GM21390 (cell line): ENCODE measurements at regions not wholly inside any gene's neighbourhood (a gene's known extent, or its start where the extent isn't known, plus 50 kb on each side); places are given as distances from the start of the nearest gene placed in this dataset.

Source experiments
- ATAC-seq: cut with Tn5 transposase; IDR thresholded peaks from one replicate; pipeline ENCODE4 v1.9.1; 2021; ENCODE audit not compliant: unreplicated experiment

DNA sequence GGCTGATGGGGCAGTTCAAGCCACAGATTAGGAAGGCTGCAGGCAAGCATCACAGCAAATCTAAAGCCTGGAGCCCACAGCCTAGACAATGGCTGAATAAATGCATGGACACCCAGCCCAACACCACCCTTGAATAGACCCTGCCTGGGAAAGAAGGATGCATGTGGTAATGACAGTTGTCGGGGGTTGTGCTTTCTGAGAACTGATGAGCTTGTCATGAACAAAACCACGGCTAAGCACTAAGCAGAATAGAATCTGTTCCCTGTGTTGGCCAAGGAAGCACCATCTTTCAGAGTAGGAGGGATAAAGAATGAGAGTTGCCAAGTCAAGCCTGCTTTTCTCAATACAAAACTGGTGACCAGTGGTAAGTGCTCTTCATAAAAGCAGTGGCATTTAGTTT, 66.1 kb upstream of the JCAD start:
- no peak for ATAC-seq

DNA sequence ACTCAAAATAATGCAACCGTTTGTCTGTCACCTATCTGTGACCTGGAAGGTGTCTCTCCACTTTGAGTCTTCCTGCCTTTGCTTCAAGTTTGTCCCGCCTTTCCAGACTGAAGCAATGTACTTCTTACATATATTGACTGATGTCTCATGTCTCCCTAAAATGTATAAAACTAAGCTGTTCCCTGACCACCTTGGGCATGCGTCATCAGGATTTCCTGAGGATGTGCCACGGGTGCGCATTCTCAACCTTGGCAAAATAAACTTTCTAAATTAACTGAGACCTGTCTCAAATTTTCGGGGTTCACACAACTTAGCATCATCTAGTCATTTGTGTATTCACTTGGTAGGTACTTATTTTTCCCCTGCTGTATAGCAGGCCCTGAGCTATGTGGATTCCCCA, 65.3 kb upstream of the JCAD start:
- no peak for ATAC-seq

DNA sequence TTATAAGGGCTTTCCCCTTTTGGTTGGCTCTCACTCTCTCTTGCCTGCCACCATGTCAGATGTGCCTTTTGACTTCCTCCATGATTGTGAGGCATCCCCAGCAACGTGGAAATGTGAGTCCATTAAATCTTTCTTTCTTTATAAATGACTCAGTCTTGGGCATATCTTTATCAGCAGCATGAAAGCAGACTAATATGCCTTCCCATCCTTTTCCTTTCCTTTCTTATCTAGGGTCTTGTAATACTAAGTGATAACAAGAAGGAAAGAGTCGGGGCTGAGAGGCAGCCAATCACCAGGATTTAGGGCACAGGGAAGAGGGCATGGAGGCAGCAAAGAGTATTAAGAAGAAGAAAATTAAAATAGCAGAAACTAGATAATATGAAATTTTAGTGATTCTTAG, 62.0 kb upstream of the JCAD start:
- no peak for ATAC-seq

DNA sequence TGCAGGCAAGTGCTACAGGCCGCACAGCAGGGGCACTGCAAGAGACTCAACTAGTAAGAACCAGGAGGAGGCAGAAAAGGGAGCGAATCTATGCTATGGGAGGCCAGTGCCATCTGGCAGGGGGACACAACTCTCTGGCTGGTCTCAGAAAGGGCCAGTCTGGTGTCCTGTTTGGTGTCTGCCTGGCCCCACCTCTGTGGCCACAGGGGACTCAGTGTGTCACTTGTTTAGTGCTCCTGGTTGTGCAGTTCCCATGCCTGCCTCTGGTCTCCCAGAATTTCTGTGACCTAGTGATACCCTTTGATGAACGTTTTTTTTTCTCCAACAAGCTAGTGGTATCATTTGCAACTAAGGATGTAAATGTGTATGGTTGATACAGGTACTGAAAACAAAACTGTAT, 59.2 kb upstream of the JCAD start:
- no peak for ATAC-seq

DNA sequence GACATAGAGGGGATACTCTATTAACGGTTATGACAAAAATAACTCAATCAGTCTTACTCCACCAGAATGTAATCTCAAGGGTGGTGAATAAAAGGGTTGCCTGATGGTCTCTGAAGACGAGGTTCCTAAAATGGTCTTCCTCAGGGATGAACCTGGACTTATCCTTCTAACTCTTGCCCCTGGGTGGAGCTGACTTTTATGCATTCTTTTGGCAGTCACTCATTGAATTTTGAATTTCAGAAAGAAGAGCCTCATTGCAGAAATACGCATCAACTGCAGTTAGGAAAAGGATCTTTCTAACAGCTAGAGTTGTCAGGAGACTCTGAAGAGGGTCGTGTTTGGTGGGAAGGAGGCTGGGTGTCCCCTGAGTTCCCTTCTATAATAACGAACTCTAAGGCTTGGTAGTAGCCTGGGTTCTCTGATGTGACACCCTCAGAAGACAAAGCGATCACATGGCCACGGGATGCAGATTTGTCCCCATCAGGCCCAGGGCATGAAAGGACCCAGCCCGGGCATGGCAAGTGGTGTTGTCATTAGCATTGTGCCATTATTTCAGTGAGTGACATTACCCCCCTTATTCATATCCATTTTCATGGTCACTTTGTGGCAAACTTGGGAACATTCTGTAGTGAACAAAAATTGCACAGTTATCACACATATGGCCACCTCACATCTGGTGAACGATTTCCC, 58.6 kb upstream of the JCAD start:
- ATAC-seq: no peak

DNA sequence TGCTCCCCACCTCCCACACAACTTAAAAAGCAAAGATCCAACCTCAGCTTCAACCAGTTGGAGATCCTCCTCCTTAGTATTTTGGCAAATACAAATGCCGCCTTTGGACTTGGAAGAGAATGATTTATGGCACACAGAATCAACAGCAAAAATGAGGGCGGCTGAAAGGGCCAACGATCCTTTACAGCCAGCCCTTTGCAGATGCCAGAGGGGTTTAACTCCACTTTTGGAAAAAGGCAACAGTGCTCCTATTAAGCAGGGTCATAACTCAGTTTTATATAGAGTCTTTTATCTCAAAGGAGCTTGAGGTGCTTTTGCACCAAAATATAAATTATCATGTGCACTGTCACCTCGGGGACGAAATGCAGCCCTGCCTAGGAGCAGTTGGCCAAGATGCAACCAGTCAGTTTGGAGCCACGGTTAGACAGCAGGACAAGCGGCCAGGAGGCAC, 56.7 kb upstream of the JCAD start:
- ATAC-seq: no peak

DNA sequence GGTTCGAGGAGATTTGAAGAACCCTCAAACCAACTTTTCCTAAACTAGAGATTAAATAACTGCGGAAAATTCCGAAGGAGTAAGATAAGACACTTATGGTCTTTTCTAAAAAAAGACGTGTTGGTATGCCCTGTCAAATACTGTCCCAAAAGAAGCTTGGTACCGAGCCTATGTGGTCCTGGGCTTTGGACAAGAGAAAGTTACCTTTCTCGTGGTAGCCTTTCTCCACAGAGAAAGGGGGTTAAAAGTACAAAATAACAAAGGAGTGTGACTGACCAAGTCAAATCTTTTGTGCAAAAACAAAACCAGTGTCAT, 56.2 kb upstream of the JCAD start:
- no peak for ATAC-seq

DNA sequence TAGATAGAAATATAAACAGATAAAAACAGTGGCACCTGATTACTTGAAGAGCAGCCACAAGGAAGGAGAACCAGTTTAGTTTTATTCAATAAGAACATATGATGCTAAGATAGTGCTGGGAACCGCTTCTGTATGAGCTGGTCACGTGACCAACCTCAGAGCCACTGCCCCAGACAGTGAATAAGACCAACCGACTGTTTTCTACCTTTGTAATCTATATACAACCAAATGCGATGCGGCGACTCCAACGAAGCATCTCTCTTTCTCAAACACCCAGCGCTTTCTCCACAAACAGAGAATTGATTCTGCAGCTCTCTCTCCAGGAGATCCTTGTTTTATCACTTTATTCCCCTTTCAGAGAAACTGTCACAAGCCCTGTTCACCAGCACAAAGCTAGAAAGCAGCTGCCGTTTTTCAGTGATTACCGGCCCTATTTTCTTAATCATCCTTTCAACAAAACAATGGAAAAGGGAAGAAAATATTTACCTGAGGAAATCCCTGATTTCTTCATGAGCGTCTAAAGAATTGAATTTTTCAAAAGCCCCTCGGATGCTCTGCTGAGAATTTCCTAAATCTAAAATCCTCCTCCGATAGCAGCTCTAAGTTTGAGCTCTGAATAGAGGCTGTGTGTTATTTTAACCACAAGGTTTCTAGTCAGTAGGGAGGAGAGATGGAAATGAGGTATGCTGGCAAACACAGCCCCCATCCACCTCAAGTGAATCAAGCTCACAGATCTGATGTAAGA, 55.7 kb upstream of the JCAD start:
- ATAC-seq: no peak

DNA sequence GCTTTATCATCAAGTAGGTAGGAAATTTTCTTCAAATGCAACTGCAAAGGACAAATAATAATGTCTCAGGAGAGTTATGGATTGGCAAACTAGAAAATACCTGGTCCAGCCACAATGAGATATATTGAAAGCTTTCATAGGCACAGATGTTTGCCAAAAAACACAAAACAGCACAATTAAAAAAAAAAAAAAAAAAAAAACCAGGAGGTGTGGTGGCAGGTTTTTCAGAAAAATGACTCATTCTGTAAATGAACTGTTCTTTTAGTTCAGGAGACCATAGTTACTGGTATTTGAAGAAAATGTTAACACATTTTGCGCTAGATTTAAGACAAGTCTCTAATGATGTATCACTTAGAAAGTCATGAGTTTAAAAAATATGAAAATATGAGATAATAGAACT, 55.0 kb upstream of the JCAD start:
- no peak for ATAC-seq

DNA sequence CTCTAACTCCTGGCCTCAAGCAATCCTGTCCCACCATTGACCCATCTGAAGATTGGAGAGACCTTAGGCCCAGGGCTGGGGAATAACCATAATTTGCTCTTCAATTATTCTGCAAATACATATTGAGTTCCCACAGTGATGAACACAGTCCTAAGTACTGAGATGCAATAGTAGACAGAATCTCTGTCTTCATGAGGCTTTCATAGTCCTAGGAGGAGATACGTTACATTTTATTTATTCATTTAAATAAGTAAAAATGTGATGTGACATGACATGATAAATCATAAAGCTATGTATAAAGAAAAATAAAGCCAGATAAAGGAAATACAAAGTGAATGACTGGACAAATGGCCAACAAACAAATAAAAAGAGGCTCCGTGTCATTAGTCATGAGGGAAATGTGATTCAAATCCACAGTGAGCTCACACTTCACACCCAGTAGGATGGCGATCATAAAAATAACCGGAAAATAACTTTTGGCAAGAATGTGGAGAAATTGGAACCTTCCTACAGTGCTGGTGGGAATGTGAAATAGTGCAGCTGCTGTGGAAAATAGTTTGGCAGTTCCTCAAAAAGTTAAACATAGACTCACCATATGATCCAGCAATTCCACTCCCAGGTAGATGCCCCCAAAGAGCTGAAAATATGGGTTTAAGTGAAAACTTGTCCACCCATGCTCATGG, 52.1 kb upstream of the JCAD start:
- ATAC-seq: no peak
